H9 (cell line): ENCODE measurements at regions not wholly inside any gene's neighbourhood (a gene's known extent, or its start where the extent isn't known, plus 50 kb on each side); places are given as distances from the start of the nearest gene placed in this dataset.

Experiments used
- DNase-seq: peaks from one replicate; pipeline ENCODE4 v3.0.0-alpha.2; 2017
- H2AFZ ChIP-seq: one replicate; pipeline ENCODE4 v1.6.1; 2013; ENCODE audit warnings: mild to moderate bottlenecking, low read length, control low read depth, moderate library complexity
- H2AK5ac ChIP-seq: 2 replicates; pipeline ENCODE4 v1.6.1; 2013; ENCODE audit warnings: low read length, control low read depth, mixed read lengths; ENCODE audit not compliant: insufficient read length
- H2BK120ac ChIP-seq: one replicate; pipeline ENCODE4 v1.6.1; 2013; ENCODE audit warnings: low read depth, mild to moderate bottlenecking, low read length, control low read depth, inconsistent platforms; ENCODE audit not compliant: poor library complexity, severe bottlenecking
- H2BK12ac ChIP-seq: 2 replicates; pipeline ENCODE4 v1.6.1; 2013; ENCODE audit warnings: low read length, control low read depth, mixed read lengths, low read depth; ENCODE audit not compliant: insufficient read length
- H2BK15ac ChIP-seq: 2 replicates; pipeline ENCODE4 v1.6.1; 2013; ENCODE audit warnings: low read depth, low read length, control low read depth
- H2BK20ac ChIP-seq: one replicate; pipeline ENCODE4 v1.6.1; 2013; ENCODE audit warnings: low read depth, mild to moderate bottlenecking, low read length, control low read depth, inconsistent platforms; ENCODE audit not compliant: poor library complexity, severe bottlenecking
- H2BK5ac ChIP-seq: 2 replicates; pipeline ENCODE4 v1.6.1; 2013; ENCODE audit warnings: low read length, control low read depth, mixed read lengths; ENCODE audit not compliant: insufficient read length
- H3K14ac ChIP-seq: 2 replicates; pipeline ENCODE4 v1.6.1; 2013; ENCODE audit warnings: low read length, control low read depth; ENCODE audit not compliant: insufficient read depth
- H3K18ac ChIP-seq: 2 replicates; pipeline ENCODE4 v1.6.1; 2013; ENCODE audit warnings: low read depth, mild to moderate bottlenecking, mixed read lengths, low read length, control low read depth; ENCODE audit not compliant: insufficient read length
- H3K23ac ChIP-seq: 2 replicates; pipeline ENCODE4 v1.6.1; 2013; ENCODE audit warnings: low read length, control low read depth, mixed read lengths, low read depth; ENCODE audit not compliant: insufficient read length
- H3K23me2 ChIP-seq: 2 replicates; pipeline ENCODE4 v1.6.1; 2013; ENCODE audit warnings: low read depth, mild to moderate bottlenecking, mixed read lengths, low read length, control low read depth; ENCODE audit not compliant: insufficient read length, poor library complexity, severe bottlenecking
- H3K27ac ChIP-seq: 2 replicates; pipeline ENCODE4 v1.5.1; 2013; ENCODE audit warnings: low read length, control low read depth, mixed read lengths, low read depth; ENCODE audit not compliant: insufficient read length
- H3K27me3 ChIP-seq: 2 replicates; pipeline ENCODE4 v1.6.1; 2013; ENCODE audit warnings: low read length, control low read depth, inconsistent platforms; ENCODE audit not compliant: insufficient read depth
- H3K4ac ChIP-seq: 2 replicates; pipeline ENCODE4 v1.6.1; 2013; ENCODE audit warnings: low read depth, mild to moderate bottlenecking, control low read depth, inconsistent platforms, low read length, moderate library complexity
- H3K4me1 ChIP-seq: 2 replicates; pipeline ENCODE4 v1.6.1; 2013; ENCODE audit warnings: low read length, control low read depth, inconsistent platforms; ENCODE audit not compliant: insufficient read depth
- H3K4me2 ChIP-seq: 2 replicates; pipeline ENCODE4 v1.6.1; 2013; ENCODE audit warnings: low read length, control low read depth, mixed read lengths; ENCODE audit not compliant: insufficient read length, insufficient read depth
- H3K56ac ChIP-seq: 2 replicates; pipeline ENCODE4 v1.6.1; 2013; ENCODE audit warnings: low read depth, mild to moderate bottlenecking, mixed read lengths, low read length, control low read depth; ENCODE audit not compliant: insufficient read length
- H3K79me1 ChIP-seq: 2 replicates; pipeline ENCODE4 v1.6.1; 2013; ENCODE audit warnings: low read depth, mild to moderate bottlenecking, moderate library complexity, low read length, control low read depth, inconsistent platforms; ENCODE audit not compliant: insufficient read depth, poor library complexity, severe bottlenecking
- H3K79me2 ChIP-seq: 2 replicates; pipeline ENCODE4 v1.6.1; 2013; ENCODE audit warnings: low read length, control low read depth, inconsistent platforms; ENCODE audit not compliant: insufficient read depth
- H3K9ac ChIP-seq: 2 replicates; pipeline ENCODE4 v1.6.1; 2013; ENCODE audit warnings: low read length, control low read depth, mixed read lengths; ENCODE audit not compliant: insufficient read length; ENCODE audit errors: extremely low read depth
- H3K9me3 ChIP-seq: one replicate; pipeline ENCODE4 v1.6.1; 2013; ENCODE audit warnings: low read depth, low read length, inconsistent platforms; ENCODE audit not compliant: control insufficient read depth
- H3T11ph ChIP-seq: one replicate; pipeline ENCODE4 v1.6.1; 2013; ENCODE audit warnings: mild to moderate bottlenecking, low read length, control low read depth, inconsistent platforms
- H4K20me1 ChIP-seq: one replicate; pipeline ENCODE4 v1.6.1; 2013; ENCODE audit not compliant: control insufficient read depth, insufficient read length, insufficient read depth
- H4K5ac ChIP-seq: 2 replicates; pipeline ENCODE4 v1.6.1; 2013; ENCODE audit warnings: low read depth, mild to moderate bottlenecking, mixed read lengths, low read length, control low read depth; ENCODE audit not compliant: insufficient read length
- H4K8ac ChIP-seq: replicated peaks from 2 replicates; pipeline ENCODE4 v1.6.1; 2013; ENCODE audit warnings: low read length, control low read depth, mixed read lengths, low read depth; ENCODE audit not compliant: insufficient read length
- H4K91ac ChIP-seq: 2 replicates; pipeline ENCODE4 v1.6.1; 2013; ENCODE audit warnings: low read depth, mild to moderate bottlenecking, moderate library complexity, mixed read lengths, low read length, control low read depth; ENCODE audit not compliant: insufficient read length
- H3K27ac Mint-ChIP-seq, 3 experiments: 2 replicates in 2 of 3; 3 replicates in 1 of 3; pipeline ENCODE4 v1.8.0; 2020 to 2021; ENCODE audit warnings: mixed read lengths in 3 of 3, mild to moderate bottlenecking in 1 of 3, moderate library complexity in 1 of 3
- H3K27me3 Mint-ChIP-seq: 2 replicates; pipeline ENCODE4 v1.8.0; 2021; ENCODE audit warnings: low read depth, mild to moderate bottlenecking, moderate library complexity, mixed read lengths
- H3K36me3 Mint-ChIP-seq, 3 experiments: 2 replicates in 2 of 3; 3 replicates in 1 of 3; pipeline ENCODE4 v1.8.0; 2020 to 2021; ENCODE audit warnings: low read depth in 3 of 3, mixed read lengths in 3 of 3; ENCODE audit not compliant: insufficient read depth in 1 of 3
- H3K4me1 Mint-ChIP-seq, 2 experiments: 2 replicates each; pipeline ENCODE4 v1.8.0; 2020; ENCODE audit warnings: mixed read lengths in 2 of 2
- H3K4me3 Mint-ChIP-seq, 2 experiments: 2 replicates in 1 of 2; 3 replicates in 1 of 2; pipeline ENCODE4 v1.8.0; 2020 to 2021; ENCODE audit warnings: mild to moderate bottlenecking in 2 of 2, mixed read lengths in 2 of 2, moderate library complexity in 1 of 2
- H3K9me3 Mint-ChIP-seq, 2 experiments: 2 replicates in 1 of 2; 3 replicates in 1 of 2; pipeline ENCODE4 v1.8.0; 2020; ENCODE audit warnings: mild to moderate bottlenecking in 2 of 2, mixed read lengths in 2 of 2, moderate library complexity in 1 of 2
- WGBS: extraction: QIAGEN DNeasy Blood & Tissue Kit; methylation state at CpG from one replicate; pipeline ENCODE4 v1.1.7; 2013; ENCODE audit warnings: missing lambda C conversion rate, low lambda C conversion rate, mixed read lengths; ENCODE audit not compliant: insufficient read length; ENCODE audit errors: extremely low coverage; 5-methylcytosine and 5-hydroxymethylcytosine counted together
- TF ChIP-seq, protein P1 (sequence below): fragments of 200-600 bp; sonication (generic); conservative IDR thresholded peaks from 3 replicates; pipeline ENCODE4 v1.8.0; 2021; ENCODE audit warnings: antibody characterized with exemption, mild to moderate bottlenecking

DNA sequence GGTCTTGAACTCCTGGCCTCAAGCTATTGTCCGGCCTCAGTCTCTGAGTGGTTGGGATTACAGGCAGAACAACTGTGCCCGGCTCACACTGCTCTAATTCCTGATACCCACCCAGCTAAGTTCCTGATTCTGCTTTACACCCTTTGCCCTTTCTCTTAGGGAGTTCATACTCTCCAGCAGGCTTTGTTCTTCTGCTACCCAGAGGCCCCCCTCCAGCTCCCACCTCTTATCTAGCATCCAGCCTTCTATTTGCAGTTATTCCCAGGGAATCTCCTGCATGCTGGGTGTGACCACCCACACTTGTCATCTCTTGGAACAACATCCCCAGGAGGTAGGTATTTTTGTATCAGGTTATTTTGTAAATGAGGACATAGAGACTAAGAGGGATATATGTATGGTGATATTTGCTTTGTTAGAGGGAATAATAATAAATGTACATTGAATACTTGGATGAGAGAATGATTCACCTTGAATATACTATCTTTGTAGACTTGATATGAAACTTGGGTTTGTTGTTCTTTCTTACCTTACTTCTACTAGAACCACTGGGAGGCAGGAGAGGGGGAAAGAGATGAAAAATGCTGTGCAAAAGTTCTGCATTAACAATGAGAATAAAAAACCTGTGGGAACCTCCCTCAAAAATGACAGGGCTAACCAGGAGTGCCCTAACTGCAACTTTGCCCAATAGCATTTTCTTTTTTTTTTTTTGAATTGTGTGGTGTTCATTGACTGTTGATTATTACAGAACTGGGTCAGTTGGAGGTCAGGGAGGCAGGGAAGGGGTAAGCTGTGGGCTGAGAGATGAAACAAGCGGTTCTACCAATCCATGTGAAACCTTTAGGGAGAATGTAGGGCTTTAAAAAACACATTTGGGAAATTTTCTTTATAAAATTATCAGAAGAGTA is 157.4 kb downstream of the SPRY1 start:
- TF ChIP-seq, protein P1, sequence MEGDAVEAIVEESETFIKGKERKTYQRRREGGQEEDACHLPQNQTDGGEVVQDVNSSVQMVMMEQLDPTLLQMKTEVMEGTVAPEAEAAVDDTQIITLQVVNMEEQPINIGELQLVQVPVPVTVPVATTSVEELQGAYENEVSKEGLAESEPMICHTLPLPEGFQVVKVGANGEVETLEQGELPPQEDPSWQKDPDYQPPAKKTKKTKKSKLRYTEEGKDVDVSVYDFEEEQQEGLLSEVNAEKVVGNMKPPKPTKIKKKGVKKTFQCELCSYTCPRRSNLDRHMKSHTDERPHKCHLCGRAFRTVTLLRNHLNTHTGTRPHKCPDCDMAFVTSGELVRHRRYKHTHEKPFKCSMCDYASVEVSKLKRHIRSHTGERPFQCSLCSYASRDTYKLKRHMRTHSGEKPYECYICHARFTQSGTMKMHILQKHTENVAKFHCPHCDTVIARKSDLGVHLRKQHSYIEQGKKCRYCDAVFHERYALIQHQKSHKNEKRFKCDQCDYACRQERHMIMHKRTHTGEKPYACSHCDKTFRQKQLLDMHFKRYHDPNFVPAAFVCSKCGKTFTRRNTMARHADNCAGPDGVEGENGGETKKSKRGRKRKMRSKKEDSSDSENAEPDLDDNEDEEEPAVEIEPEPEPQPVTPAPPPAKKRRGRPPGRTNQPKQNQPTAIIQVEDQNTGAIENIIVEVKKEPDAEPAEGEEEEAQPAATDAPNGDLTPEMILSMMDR = no peak
- Histone ChIP-seq H3K23ac (no peak overlapping the region), H3K9ac (no peak overlapping the region), H3K27me3 (no peaks in the 10 kb centered on the region), H2AFZ (no peak overlapping the region), H2BK5ac (no peak overlapping the region), H3K56ac (no peak overlapping the region), H2BK120ac (no peak overlapping the region), H2BK15ac (no peak overlapping the region), H3K4me2 (no peak overlapping the region), H3K23me2 (no peaks in the 10 kb centered on the region), H4K91ac (no peak overlapping the region), H4K20me1 (no peaks in the 10 kb centered on the region), H3K79me2 (no peaks in the 10 kb centered on the region), H4K5ac (no peak overlapping the region), H3K79me1 (no peaks in the 10 kb centered on the region), H2BK12ac (no peak overlapping the region), H3K27ac (no peak overlapping the region), H3K9me3 (no peaks in the 10 kb centered on the region), H3K4me1 (peaks cover 3% of the 10 kb centered on the region; the same call in 1 of the 2 replicates), H2BK20ac (no peak overlapping the region), H4K8ac (no peak overlapping the region), H2AK5ac (no peak overlapping the region), H3K14ac (no peak overlapping the region), H3T11ph (no peak overlapping the region), H3K18ac (no peak overlapping the region), H3K4ac (no peak overlapping the region)
- peak overlapping the region; percentile 48 to 60 (median 51); a peak in 2 of 7 replicates for H3K27ac Mint-ChIP-seq
- H3K27me3 Mint-ChIP-seq = no peaks in the 10 kb centered on the region
- no CpG with 5 or more reads among the region's 3 CpGs for WGBS
- no peak for DNase-seq
- peaks cover 5 to 7% of the 10 kb centered on the region in 2 experiments; a peak in 3 of 5 replicates for H3K9me3 Mint-ChIP-seq
- no peak overlapping the region for H3K4me3 Mint-ChIP-seq
- peaks cover 2 to 8% (median 7%) of the 10 kb centered on the region in 3 experiments; a peak in 3 of 7 replicates for H3K36me3 Mint-ChIP-seq
- peaks cover 39 to 44% of the 10 kb centered on the region in 2 experiments for H3K4me1 Mint-ChIP-seq
